Adrenal gland (tissue), 5 donors: ENCODE measurements at regions not wholly inside any gene's neighbourhood (a gene's known extent, or its start where the extent isn't known, plus 50 kb on each side); places are given as distances from the start of the nearest gene placed in this dataset.

Source experiments
- POLR2A ChIP-seq, 2 donors: fragments of 450-650 bp; IDR thresholded peaks; one replicate each; pipeline ENCODE4 v1.6.1; 2017; ENCODE audit warnings: antibody characterized with exemption in 2 of 2, mild to moderate bottlenecking in 2 of 2, moderate library complexity in 1 of 2
- TF ChIP-seq, protein P1 (sequence below), 6 experiments: fragments of 450-650 bp in 4 of 6; fragments of 200-600 bp in 2 of 6; sonication (generic) in 1 of 6; IDR thresholded peaks; 1 replicate in 5 of 6; 2 replicates in 1 of 6; pipeline versions ENCODE4 v1.5.1 to v1.8.0; 2016 to 2021; ENCODE audit warnings: antibody characterized with exemption in 6 of 6, mild to moderate bottlenecking in 2 of 6, moderate library complexity in 1 of 6
- donor health status: DM: no; HTN: no; CAD: no.

DNA sequence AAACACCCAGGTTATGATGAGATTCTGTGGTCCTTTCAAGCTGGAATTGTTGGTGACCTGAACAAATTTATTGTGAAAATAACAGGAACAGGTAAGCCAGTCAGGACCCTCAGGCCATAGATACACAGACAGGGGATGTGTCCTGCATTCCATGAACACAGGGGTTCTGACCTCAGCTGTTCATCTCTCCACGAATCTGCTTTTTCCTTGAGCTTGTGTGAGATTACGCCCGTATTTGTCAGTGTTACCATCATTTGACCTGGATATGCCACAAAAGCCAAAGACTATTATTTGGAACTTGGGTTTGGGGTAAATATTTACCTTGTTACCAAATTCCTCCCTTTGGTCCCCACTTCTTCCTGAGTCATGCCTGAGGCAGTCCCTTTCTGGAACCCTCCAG, 288.9 kb downstream of the PREX1 start:
- TF ChIP-seq, protein P1, sequence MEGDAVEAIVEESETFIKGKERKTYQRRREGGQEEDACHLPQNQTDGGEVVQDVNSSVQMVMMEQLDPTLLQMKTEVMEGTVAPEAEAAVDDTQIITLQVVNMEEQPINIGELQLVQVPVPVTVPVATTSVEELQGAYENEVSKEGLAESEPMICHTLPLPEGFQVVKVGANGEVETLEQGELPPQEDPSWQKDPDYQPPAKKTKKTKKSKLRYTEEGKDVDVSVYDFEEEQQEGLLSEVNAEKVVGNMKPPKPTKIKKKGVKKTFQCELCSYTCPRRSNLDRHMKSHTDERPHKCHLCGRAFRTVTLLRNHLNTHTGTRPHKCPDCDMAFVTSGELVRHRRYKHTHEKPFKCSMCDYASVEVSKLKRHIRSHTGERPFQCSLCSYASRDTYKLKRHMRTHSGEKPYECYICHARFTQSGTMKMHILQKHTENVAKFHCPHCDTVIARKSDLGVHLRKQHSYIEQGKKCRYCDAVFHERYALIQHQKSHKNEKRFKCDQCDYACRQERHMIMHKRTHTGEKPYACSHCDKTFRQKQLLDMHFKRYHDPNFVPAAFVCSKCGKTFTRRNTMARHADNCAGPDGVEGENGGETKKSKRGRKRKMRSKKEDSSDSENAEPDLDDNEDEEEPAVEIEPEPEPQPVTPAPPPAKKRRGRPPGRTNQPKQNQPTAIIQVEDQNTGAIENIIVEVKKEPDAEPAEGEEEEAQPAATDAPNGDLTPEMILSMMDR (IDR thresholded peaks at IDR 0.05): no peak
- TF ChIP-seq POLR2A (IDR thresholded peaks at IDR 0.05): no peak
